ENCODE measurements at regions not wholly inside any gene's neighbourhood (a gene's known extent, or its start where the extent isn't known, plus 50 kb on each side); places are given as distances from the start of the nearest gene placed in this dataset.

- DNase-seq (ENCODE audit: low read depth) = no peak
- no peak overlapping the region for H3K4me3 ChIP-seq (ENCODE audit: low read depth, low read length)
- TF ChIP-seq, protein P1, sequence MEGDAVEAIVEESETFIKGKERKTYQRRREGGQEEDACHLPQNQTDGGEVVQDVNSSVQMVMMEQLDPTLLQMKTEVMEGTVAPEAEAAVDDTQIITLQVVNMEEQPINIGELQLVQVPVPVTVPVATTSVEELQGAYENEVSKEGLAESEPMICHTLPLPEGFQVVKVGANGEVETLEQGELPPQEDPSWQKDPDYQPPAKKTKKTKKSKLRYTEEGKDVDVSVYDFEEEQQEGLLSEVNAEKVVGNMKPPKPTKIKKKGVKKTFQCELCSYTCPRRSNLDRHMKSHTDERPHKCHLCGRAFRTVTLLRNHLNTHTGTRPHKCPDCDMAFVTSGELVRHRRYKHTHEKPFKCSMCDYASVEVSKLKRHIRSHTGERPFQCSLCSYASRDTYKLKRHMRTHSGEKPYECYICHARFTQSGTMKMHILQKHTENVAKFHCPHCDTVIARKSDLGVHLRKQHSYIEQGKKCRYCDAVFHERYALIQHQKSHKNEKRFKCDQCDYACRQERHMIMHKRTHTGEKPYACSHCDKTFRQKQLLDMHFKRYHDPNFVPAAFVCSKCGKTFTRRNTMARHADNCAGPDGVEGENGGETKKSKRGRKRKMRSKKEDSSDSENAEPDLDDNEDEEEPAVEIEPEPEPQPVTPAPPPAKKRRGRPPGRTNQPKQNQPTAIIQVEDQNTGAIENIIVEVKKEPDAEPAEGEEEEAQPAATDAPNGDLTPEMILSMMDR (IDR thresholded peaks at IDR 0.05; ENCODE audit: low read depth, low read length, missing control alignments) = no peak
Measured at GRCh38 chr6:43869792-43870659, 100.0 kb downstream of the VEGFA start.

DNA sequence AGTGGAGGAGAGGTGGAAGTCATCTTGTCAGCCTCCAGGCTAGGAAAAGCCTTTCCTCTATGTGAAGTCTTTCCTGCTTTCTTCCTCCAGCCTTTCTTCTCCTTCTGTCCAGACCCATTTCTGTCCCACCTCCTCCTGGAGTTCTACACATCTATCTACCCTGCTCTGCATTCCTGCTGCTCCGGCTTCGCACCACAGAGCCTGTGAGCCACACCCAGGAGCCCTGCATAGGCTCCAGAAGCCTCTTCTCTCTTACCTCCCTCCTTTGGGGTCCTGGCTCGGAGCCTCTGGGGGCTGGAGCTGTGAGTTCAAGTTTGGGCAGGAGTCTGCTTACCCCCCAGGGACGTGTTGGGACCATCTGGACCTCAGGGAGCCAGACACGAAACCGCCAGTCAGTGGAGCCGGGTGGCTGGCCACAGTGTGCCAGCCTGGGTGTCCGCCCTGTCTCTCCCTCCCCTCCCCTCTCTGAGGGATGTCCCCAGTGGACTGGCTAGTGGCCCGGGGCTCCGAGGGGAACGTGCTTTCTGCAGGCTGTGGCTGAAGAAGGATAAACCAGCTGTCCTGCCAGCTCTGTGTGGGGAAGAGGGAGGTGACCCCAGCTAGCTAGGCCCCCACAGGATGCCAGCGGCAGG, 99.2 kb downstream of the VEGFA start:
- no peak overlapping the region for H3K4me3 ChIP-seq (ENCODE audit: low read depth, low read length)
- no peak for DNase-seq (ENCODE audit: low read depth)
- TF ChIP-seq, protein P1 (IDR thresholded peaks at IDR 0.05; ENCODE audit: low read depth, low read length, missing control alignments) = no peak

GRCh38 chr6:43868467-43868866, 98.5 kb downstream of the VEGFA start:
- DNase-seq (ENCODE audit: low read depth) = no peak
- no peak overlapping the region for H3K4me3 ChIP-seq (ENCODE audit: low read depth, low read length)
- TF ChIP-seq, protein P1 (IDR thresholded peaks at IDR 0.05; ENCODE audit: low read depth, low read length, missing control alignments) = no peak

DNA sequence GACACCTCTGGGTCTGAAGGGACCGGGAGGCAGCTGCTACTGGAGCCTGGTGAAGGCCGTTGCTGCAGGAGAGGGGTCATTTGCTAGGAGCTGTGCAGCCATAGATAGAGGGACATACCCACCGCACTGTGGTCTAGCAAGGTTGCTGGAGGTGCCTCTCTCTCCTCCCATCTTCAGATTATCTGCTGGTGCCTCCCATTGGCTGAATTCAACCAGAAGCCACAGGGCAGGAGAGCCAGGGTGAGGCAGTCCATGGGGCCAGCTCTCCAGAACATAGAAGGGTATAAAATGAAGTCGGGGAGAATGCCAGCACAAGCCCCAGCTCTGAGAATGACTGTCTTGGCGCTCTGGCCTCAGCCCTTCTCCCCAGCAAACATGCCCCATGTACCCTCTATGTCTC, 98.0 kb downstream of the VEGFA start:
- TF ChIP-seq, protein P1 (IDR thresholded peaks at IDR 0.05; ENCODE audit: low read depth, low read length, missing control alignments) = no peak
- DNase-seq (ENCODE audit: low read depth) = no peak
- H3K4me3 ChIP-seq (ENCODE audit: low read depth, low read length) = no peak overlapping the region

DNA sequence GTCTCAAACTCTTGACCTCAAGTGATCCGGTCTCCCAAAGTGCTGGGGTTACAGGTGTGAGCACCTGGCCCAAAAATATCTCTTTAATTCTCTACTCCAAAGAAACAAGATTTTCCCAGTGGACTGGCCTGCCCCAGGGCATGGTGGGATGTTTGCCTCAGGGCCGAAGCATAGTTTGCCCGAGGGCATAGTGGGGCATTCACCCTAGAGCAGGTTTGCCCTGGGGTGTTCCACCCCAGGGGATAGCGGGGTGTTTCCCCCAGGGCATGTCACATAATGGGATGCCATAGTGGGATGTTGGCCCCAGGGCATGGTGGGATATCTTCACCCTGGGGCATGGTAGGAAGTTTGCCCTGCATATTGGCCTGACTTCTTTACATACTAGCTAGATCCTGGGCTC, 97.2 kb downstream of the VEGFA start:
- TF ChIP-seq, protein P1 (IDR thresholded peaks at IDR 0.05; ENCODE audit: low read depth, low read length, missing control alignments) = no peak
- H3K4me3 ChIP-seq (ENCODE audit: low read depth, low read length) = no peak overlapping the region
- DNase-seq (ENCODE audit: low read depth) = no peak

DNA sequence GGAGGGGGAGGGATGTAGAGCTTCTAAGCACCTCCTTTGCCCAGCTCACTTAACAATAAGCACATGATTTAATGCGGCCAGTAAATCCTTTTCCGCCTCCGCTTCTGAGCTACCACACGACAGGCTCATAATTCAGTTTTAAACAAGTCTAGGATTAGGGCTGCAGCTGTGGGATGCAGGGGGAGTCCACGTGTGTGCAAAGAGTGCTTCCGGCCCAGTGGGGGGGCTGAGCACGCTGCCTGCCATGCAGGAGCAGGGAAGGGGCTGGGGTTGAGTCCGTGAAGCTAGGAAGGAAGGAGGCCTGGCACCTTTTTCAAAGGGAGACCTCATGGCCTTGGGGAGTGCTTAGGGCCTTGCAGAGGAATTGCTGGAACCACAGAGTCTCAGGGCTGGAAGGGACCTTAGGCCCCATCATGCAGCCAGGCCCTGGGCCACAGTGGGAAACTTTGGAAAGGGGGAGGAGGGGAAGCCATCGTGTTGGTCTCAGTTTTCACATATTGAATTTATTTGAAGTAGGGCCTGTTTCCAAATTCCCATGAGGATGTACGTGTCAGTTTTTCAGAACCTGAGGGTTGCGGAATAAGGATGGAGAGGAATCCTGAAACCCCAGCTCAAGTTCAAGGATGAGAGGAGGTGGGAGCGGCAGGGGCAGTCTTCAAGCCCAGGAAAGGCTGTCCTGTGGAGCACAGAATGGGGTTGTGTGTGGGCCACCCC, 96.1 kb downstream of the VEGFA start:
- TF ChIP-seq, protein P1 (IDR thresholded peaks at IDR 0.05; ENCODE audit: low read depth, low read length, missing control alignments) = no peak
- no peak for DNase-seq (ENCODE audit: low read depth)
- no peak overlapping the region for H3K4me3 ChIP-seq (ENCODE audit: low read depth, low read length)
